ENCODE measurements at regions not wholly inside any gene's neighbourhood (a gene's known extent, or its start where the extent isn't known, plus 50 kb on each side); places are given as distances from the start of the nearest gene placed in this dataset.

- TF ChIP-seq POLR2A (IDR thresholded peaks at IDR 0.05; ENCODE audit: low read length) (no peak), GATA1 (IDR thresholded peaks at IDR 0.05; ENCODE audit: low read depth, low read length) (no peak)
Observed at GRCh38 chr5:8598996-8599395, 730.0 kb downstream of the MTRR start.
